HG03565 (cell line): ENCODE measurements at regions not wholly inside any gene's neighbourhood (a gene's known extent, or its start where the extent isn't known, plus 50 kb on each side); places are given as distances from the start of the nearest gene placed in this dataset.
"Not testable (repeated sequence)": the region's sequence is repeated elsewhere in the genome, so short reads cannot be mapped to it uniquely, and the experiment has no call there.

ENCODE experiments used
- ATAC-seq: cut with Tn5 transposase; IDR thresholded peaks from one replicate; pipeline ENCODE4 v1.9.1; 2021; ENCODE audit warnings: mild to moderate bottlenecking, moderate library complexity; ENCODE audit not compliant: unreplicated experiment

GRCh38 chr4:85018983-85019382 lies 52.5 kb upstream of the WDFY3 start:
- no peak for ATAC-seq

- ATAC-seq: no peak
These were observed 52.9 kb upstream of the WDFY3 start for GRCh38 chr4:85019411-85019810.

GRCh38 chr4:85024671-85025070 lies 58.2 kb upstream of the WDFY3 start:
- no peak for ATAC-seq

GRCh38 chr4:85028910-85029309 lies 62.4 kb upstream of the WDFY3 start:
- ATAC-seq: no peak

- no peak for ATAC-seq
These were observed 63.0 kb upstream of the WDFY3 start for GRCh38 chr4:85029453-85029852.

GRCh38 chr4:85030156-85030555 lies 63.7 kb upstream of the WDFY3 start:
- no peak for ATAC-seq

- not testable (repeated sequence) for ATAC-seq
These were observed 67.3 kb upstream of the WDFY3 start for GRCh38 chr4:85033838-85034237.

GRCh38 chr4:85039526-85039925 lies 73.0 kb upstream of the WDFY3 start:
- ATAC-seq: no peak

GRCh38 chr4:85043812-85044496 lies 77.5 kb upstream of the WDFY3 start:
- not testable (repeated sequence) for ATAC-seq

GRCh38 chr4:85050736-85051135 lies 84.2 kb upstream of the WDFY3 start:
- no peak for ATAC-seq

GRCh38 chr4:85051526-85051925 lies 85.0 kb upstream of the WDFY3 start:
- no peak for ATAC-seq

GRCh38 chr4:85054925-85055324 lies 88.4 kb upstream of the WDFY3 start:
- ATAC-seq: not testable (repeated sequence)

- ATAC-seq: no peak
These were observed 92.1 kb upstream of the WDFY3 start for GRCh38 chr4:85058551-85058950.

GRCh38 chr4:85061974-85062373 lies 95.5 kb upstream of the WDFY3 start:
- ATAC-seq: no peak

- no peak for ATAC-seq
These were observed 96.0 kb upstream of the WDFY3 start for GRCh38 chr4:85062466-85062865.

- no peak for ATAC-seq
These were observed 100.9 kb upstream of the WDFY3 start for GRCh38 chr4:85067342-85067741.

- ATAC-seq: no peak
These were observed 111.5 kb upstream of the WDFY3 start for GRCh38 chr4:85078016-85078415.

- ATAC-seq: no peak
These were observed 114.7 kb upstream of the WDFY3 start for GRCh38 chr4:85081196-85081595.

GRCh38 chr4:85084371-85085094 lies 118.0 kb upstream of the WDFY3 start:
- peak; percentile 89 for ATAC-seq

GRCh38 chr4:85086721-85087120 lies 120.2 kb upstream of the WDFY3 start:
- ATAC-seq: no peak

- ATAC-seq: no peak
These were observed 126.0 kb upstream of the WDFY3 start for GRCh38 chr4:85092536-85092935.

- no peak for ATAC-seq
These were observed 126.5 kb upstream of the WDFY3 start for GRCh38 chr4:85092943-85093342.

GRCh38 chr4:85094735-85095134 lies 128.2 kb upstream of the WDFY3 start:
- ATAC-seq: no peak
